Coronary artery (tissue), 2 donors: ENCODE measurements at regions not wholly inside any gene's neighbourhood (a gene's known extent, or its start where the extent isn't known, plus 50 kb on each side); places are given as distances from the start of the nearest gene placed in this dataset.

Experiments
- DNase-seq: peaks from one replicate; pipeline ENCODE4 v3.0.0-alpha.2; 2017; ENCODE audit warnings: low spot score
- H3K27ac ChIP-seq, 2 donors: fragments of 200-600 bp; sonication (generic); one replicate each; pipeline ENCODE4 v1.5.1; 2016 to 2019
- H3K4me3 ChIP-seq: fragments of 200-600 bp; sonication (generic); 2 replicates; pipeline ENCODE4 v1.5.1; 2016; ENCODE audit warnings: mild to moderate bottlenecking, moderate library complexity
- CTCF ChIP-seq: fragments of 200-600 bp; sonication (generic); IDR thresholded peaks from one replicate; pipeline ENCODE4 v1.5.1; 2019; ENCODE audit warnings: antibody characterized with exemption

GRCh38 chr2:190822043-190822442 lies 58.6 kb upstream of the GLS start:
- Histone ChIP-seq H3K4me3 (no peak overlapping the region), H3K27ac (no peak overlapping the region)
- TF ChIP-seq CTCF = no peak
- no peak for DNase-seq

- Histone ChIP-seq H3K4me3 (no peak overlapping the region), H3K27ac (no peak overlapping the region)
- no peak for TF ChIP-seq CTCF
- DNase-seq = no peak
These were observed 52.9 kb upstream of the GLS start for GRCh38 chr2:190827720-190828119.

DNA sequence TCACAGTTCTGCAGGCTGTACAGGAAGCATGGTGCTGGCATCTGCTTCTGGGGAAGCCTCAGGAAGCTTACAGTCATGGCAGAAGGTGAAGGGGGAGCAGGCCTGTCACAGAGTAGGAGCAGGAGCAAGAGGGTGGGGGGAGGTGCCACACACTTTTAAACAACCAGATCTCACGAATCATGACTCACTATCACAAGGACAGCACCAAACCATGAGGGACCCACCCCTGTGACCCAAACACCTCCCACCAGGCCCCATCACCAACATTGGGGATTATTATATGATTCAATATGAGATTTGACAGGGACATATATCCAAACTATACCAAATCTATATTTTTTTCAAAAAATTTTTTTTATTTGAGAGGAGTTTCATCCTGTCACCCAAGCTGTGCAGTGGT lies 51.0 kb upstream of the GLS start:
- H3K27ac ChIP-seq = no peak overlapping the region
- TF ChIP-seq CTCF = no peak
- H3K4me3 ChIP-seq = no peak overlapping the region
- DNase-seq = no peak
